Thoracic aorta (tissue), 2 donors: ENCODE measurements at regions not wholly inside any gene's neighbourhood (a gene's known extent, or its start where the extent isn't known, plus 50 kb on each side); places are given as distances from the start of the nearest gene placed in this dataset.
A peak's percentile ranks its signal among the peaks of the same experiment; 100 is the strongest.

Experiments
- ATAC-seq: fragments of 150-250 bp; one replicate; pipeline ENCODE4 v1.8.0; 2017; ENCODE audit warnings: low read depth; ENCODE audit not compliant: insufficient number of reproducible peaks, low FRiP score
- DNase-seq: peaks from one replicate; pipeline ENCODE4 v3.0.0-alpha.2; 2020; ENCODE audit warnings: low spot score
- H3K27ac ChIP-seq, 2 donors: fragments of 200-600 bp; sonication (generic); 1 replicate in 1 of 2; 2 replicates in 1 of 2; pipeline ENCODE4 v1.5.1; 2016; ENCODE audit warnings: mild to moderate bottlenecking in 2 of 2, moderate library complexity in 2 of 2
- H3K27me3 ChIP-seq: fragments of 200-600 bp; sonication (generic); replicated peaks from 2 replicates; pipeline ENCODE4 v1.6.0; 2016; ENCODE audit warnings: mild to moderate bottlenecking; ENCODE audit not compliant: insufficient read depth
- H3K36me3 ChIP-seq: fragments of 200-600 bp; sonication (generic); one replicate; pipeline ENCODE4 v1.5.1; 2016
- H3K4me1 ChIP-seq, 2 donors: fragments of 200-600 bp; sonication (generic); 1 replicate in 1 of 2; 2 replicates in 1 of 2; pipeline versions ENCODE4 v1.5.1 to v1.6.0; 2016; ENCODE audit warnings: low read depth in 2 of 2, mild to moderate bottlenecking in 1 of 2; ENCODE audit not compliant: control insufficient read depth in 1 of 2
- H3K4me3 ChIP-seq: fragments of 200-600 bp; sonication (generic); 2 replicates; pipeline ENCODE4 v1.5.1; 2016; ENCODE audit warnings: mild to moderate bottlenecking
- H3K9me3 ChIP-seq: fragments of 200-600 bp; sonication (generic); 2 replicates; pipeline ENCODE4 v1.5.1; 2016
- TF ChIP-seq, protein P1 (sequence below): fragments of 200-600 bp; sonication (generic); IDR thresholded peaks from one replicate; pipeline ENCODE4 v1.5.1; 2019; ENCODE audit warnings: antibody characterized with exemption

DNA sequence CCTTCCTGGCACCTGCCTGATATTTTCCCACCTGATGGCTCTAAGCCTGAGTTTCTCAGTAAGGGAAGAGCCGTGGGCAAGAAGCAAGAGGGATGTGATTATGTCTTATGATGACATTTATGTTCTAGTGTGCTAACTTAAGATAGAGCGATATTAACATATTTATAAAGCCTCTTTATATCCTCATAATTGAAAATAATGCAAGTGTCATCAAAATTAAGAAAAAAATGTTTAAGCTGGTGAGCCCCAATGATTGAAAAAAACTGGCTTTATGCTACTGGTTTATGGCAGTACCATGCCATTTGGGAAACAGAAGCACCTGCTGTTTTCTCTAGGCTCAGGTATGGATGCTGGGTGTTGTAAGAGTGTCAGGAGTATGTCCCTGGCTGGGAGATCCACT lies 431.5 kb upstream of the TPM1 start:
- ATAC-seq: no peak
- Histone ChIP-seq H3K27ac (peak overlapping the region; percentile 45 to 60), H3K36me3 (no peaks in the 10 kb centered on the region), H3K27me3 (no peaks in the 10 kb centered on the region), H3K9me3 (no peaks in the 10 kb centered on the region), H3K4me1 (peaks cover 9 to 38% of the 10 kb centered on the region in 2 donors), H3K4me3 (peak overlapping the region; percentile 35)
- TF ChIP-seq, protein P1, sequence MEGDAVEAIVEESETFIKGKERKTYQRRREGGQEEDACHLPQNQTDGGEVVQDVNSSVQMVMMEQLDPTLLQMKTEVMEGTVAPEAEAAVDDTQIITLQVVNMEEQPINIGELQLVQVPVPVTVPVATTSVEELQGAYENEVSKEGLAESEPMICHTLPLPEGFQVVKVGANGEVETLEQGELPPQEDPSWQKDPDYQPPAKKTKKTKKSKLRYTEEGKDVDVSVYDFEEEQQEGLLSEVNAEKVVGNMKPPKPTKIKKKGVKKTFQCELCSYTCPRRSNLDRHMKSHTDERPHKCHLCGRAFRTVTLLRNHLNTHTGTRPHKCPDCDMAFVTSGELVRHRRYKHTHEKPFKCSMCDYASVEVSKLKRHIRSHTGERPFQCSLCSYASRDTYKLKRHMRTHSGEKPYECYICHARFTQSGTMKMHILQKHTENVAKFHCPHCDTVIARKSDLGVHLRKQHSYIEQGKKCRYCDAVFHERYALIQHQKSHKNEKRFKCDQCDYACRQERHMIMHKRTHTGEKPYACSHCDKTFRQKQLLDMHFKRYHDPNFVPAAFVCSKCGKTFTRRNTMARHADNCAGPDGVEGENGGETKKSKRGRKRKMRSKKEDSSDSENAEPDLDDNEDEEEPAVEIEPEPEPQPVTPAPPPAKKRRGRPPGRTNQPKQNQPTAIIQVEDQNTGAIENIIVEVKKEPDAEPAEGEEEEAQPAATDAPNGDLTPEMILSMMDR: no peak
- DNase-seq: no peak

DNA sequence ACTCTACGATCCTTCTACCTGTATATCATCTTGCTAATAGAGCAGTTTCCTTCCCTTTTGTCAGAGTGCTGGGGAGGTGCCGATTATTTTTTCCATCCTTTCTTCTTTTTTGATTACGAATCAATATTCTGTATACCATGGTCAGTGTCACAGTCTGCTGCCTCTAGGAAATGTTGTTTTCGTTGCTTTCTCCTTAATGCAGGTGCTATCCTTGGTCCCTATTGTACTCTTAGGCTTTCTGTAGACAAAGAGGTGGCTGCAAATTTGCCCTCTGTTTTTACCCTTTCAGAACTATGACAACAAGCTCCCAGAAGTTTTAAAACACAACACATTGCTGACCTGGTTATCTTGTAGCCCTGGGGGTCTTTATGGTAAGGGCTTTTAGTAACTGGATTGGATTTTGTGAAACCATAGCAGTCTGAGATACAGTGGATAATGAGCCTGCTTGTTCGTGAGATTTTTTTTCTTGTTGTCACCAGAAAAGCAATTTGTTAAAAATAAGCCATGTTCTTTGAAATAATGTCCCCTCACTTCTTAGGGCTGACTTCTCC lies 430.3 kb upstream of the TPM1 start:
- ATAC-seq (no peak), DNase-seq (no peak)
- H3K36me3 ChIP-seq: no peaks in the 10 kb centered on the region
- H3K4me3 ChIP-seq: no peak overlapping the region
- no peak overlapping the region for H3K27ac ChIP-seq
- H3K4me1 ChIP-seq: peaks cover 9 to 44% of the 10 kb centered on the region in 2 donors
- H3K27me3 ChIP-seq: no peaks in the 10 kb centered on the region
- TF ChIP-seq, protein P1: no peak
- H3K9me3 ChIP-seq: no peaks in the 10 kb centered on the region

DNA sequence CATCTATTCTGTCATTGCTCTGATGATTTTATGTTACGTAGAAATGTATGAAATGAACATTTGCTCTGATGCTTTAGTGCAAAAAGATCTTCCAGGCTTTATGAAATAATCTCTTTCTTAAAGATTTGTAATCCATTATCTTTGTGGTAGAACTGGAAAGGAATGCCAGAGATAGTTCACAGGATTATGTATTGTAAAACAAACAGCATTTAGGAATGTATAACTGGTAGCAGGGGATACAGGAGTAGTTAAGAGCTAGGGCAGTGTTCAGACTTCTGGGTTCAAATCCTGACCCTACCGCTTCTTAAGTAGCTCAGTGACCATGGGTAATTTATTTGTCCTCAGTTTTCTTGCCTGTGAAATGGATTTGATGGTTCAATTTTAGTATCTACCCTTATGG lies 429.8 kb upstream of the TPM1 start:
- ATAC-seq (no peak), DNase-seq (no peak)
- no peaks in the 10 kb centered on the region for H3K27me3 ChIP-seq
- H3K27ac ChIP-seq: no peak overlapping the region
- no peak overlapping the region for H3K4me3 ChIP-seq
- no peaks in the 10 kb centered on the region for H3K36me3 ChIP-seq
- H3K9me3 ChIP-seq: no peaks in the 10 kb centered on the region
- TF ChIP-seq, protein P1: no peak
- peaks cover 9 to 46% of the 10 kb centered on the region in 2 donors for H3K4me1 ChIP-seq

DNA sequence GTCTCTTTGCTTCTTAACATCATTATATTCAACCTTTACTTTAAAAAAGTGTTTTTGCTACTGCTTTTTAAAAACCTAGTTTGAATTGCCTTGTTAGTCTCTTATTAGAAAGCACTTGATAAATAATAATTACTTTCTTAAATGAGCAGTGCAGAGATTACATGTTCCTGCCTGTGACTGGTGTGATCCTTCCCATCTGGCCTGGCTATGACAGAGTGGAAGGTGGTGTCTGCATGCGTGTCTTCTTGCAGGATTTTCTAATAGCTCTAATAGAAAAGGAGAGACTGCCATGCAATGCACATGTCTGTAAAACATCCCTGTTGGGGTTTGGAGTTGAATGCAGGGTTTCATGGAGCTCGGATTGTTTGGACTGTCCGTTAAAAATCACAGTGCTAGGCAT lies 425.8 kb upstream of the TPM1 start:
- H3K27ac ChIP-seq: no peak overlapping the region
- ATAC-seq (no peak), DNase-seq (no peak)
- H3K27me3 ChIP-seq: no peaks in the 10 kb centered on the region
- H3K4me1 ChIP-seq: peaks cover 13 to 45% of the 10 kb centered on the region in 2 donors
- TF ChIP-seq, protein P1: no peak
- H3K36me3 ChIP-seq: no peaks in the 10 kb centered on the region
- no peaks in the 10 kb centered on the region for H3K9me3 ChIP-seq
- H3K4me3 ChIP-seq: no peak overlapping the region

DNA sequence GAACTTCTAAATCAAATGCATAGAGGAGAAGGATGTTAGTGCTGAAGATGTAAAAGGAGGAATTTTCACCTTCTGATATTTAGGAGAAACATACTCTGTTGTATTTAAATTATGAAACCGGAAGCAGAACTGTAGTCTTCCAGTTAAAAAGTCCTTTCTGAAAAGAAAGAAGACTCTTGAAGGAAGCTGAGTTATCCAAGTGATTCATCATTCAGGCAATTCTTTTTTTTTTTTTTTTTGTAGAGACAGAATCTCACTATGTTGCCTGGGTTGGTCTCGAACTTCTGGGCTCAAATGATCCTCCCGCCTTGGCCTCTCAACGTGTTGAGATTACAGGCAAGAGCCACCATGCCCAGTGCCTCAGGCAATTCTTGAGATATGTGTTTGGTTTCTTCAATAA lies 424.8 kb upstream of the TPM1 start:
- ATAC-seq (no peak), DNase-seq (no peak)
- Histone ChIP-seq H3K27me3 (no peaks in the 10 kb centered on the region), H3K4me1 (peaks cover 13 to 45% of the 10 kb centered on the region in 2 donors), H3K4me3 (no peak overlapping the region), H3K9me3 (no peaks in the 10 kb centered on the region), H3K36me3 (no peaks in the 10 kb centered on the region), H3K27ac (peak overlapping the region; percentile 54 to 71)
- TF ChIP-seq, protein P1: no peak
